IMR-90 (cell line): ENCODE measurements at regions not wholly inside any gene's neighbourhood (a gene's known extent, or its start where the extent isn't known, plus 50 kb on each side); places are given as distances from the start of the nearest gene placed in this dataset.

Experiments
- ATAC-seq: fragments of 200-7000 bp; cut with Tn5 transposase; 2 replicates; pipeline ENCODE4 v1.9.1; 2020; ENCODE audit warnings: low read depth, mild to moderate bottlenecking, moderate library complexity
- BruUV-seq: library from RNA; stranded (reverse); fragments of 400-500 nt; replicated peaks from 2 replicates; lab custom pipeline; 2021; lab: Mats Ljungman, UMichigan
- CTCF ChIA-PET: fragments of 300-600 bp; formaldehyde crosslinking; extraction: SDS; loops from one replicate; lab custom pipeline; 2021; ENCODE audit warnings: antibody characterized with exemption; lab: Yijun Ruan, JAX
- POLR2A ChIA-PET: fragments of 300-600 bp; sonication (Branson Sonifier 250); formaldehyde crosslinking; loops from one replicate; lab custom pipeline; 2022; ENCODE audit warnings: antibody characterized with exemption; ENCODE audit not compliant: unreplicated experiment; lab: Charles Lee
- DNase-seq: peaks from one replicate; pipeline ENCODE4 v3.0.0; 2013
- H2AFZ ChIP-seq: replicated peaks from 2 replicates; pipeline ENCODE3; 2013; ENCODE audit warnings: low read length, mild to moderate bottlenecking; ENCODE audit not compliant: poor library complexity
- H2AK5ac ChIP-seq: 2 replicates; pipeline ENCODE4 v1.6.1; 2013; ENCODE audit warnings: low read depth, low read length, inconsistent platforms
- H2AK9ac ChIP-seq: replicated peaks from 2 replicates; pipeline ENCODE3; 2013; ENCODE audit warnings: mild to moderate bottlenecking, low read depth, low read length, moderate library complexity; ENCODE audit not compliant: poor library complexity
- H2BK120ac ChIP-seq: 2 replicates; pipeline ENCODE4 v1.6.1; 2013; ENCODE audit warnings: low read depth, low read length, inconsistent platforms
- H2BK15ac ChIP-seq: 3 replicates; pipeline ENCODE4 v1.6.1; 2013; ENCODE audit warnings: low read depth, low read length, inconsistent platforms
- H2BK20ac ChIP-seq: 2 replicates; pipeline ENCODE4 v1.6.1; 2013; ENCODE audit warnings: low read depth, mild to moderate bottlenecking, inconsistent platforms, low read length, moderate library complexity
- H2BK5ac ChIP-seq: 2 replicates; pipeline ENCODE4 v1.6.1; 2013; ENCODE audit warnings: mild to moderate bottlenecking, low read depth, low read length, inconsistent platforms; ENCODE audit not compliant: poor library complexity, severe bottlenecking
- H3K14ac ChIP-seq: replicated peaks from 2 replicates; pipeline ENCODE4 v1.6.1; 2013; ENCODE audit warnings: low read depth, low read length, inconsistent platforms
- H3K18ac ChIP-seq: 2 replicates; pipeline ENCODE4 v1.6.1; 2013; ENCODE audit warnings: low read depth, low read length, control low read depth
- H3K23ac ChIP-seq: 2 replicates; pipeline ENCODE4 v1.6.1; 2013; ENCODE audit warnings: low read depth, low read length, inconsistent platforms
- H3K27ac ChIP-seq: 2 replicates; pipeline ENCODE4 v1.5.1; 2013; ENCODE audit warnings: mild to moderate bottlenecking, control low read depth, low read length; ENCODE audit not compliant: insufficient read depth
- H3K27me3 ChIP-seq: 2 replicates; pipeline ENCODE4 v1.6.1; 2013; ENCODE audit warnings: low read length; ENCODE audit not compliant: control insufficient read depth, insufficient read depth
- H3K36me3 ChIP-seq: 2 replicates; pipeline ENCODE4 v1.6.1; 2013; ENCODE audit warnings: low read length, mixed read lengths; ENCODE audit not compliant: control insufficient read depth, insufficient read depth
- H3K4ac ChIP-seq: 2 replicates; pipeline ENCODE4 v1.6.1; 2013; ENCODE audit warnings: low read depth, low read length, inconsistent platforms
- H3K4me1 ChIP-seq: 2 replicates; pipeline ENCODE4 v1.6.1; 2013; ENCODE audit warnings: low read length, mixed read lengths; ENCODE audit not compliant: control insufficient read depth, insufficient read depth
- H3K4me2 ChIP-seq: 2 replicates; pipeline ENCODE4 v1.6.1; 2013; ENCODE audit warnings: low read depth, mild to moderate bottlenecking, control low read depth, low read length, moderate library complexity
- H3K4me3 ChIP-seq: 2 replicates; pipeline ENCODE4 v1.5.1; 2013; ENCODE audit warnings: low read depth, mild to moderate bottlenecking, control low read depth, low read length, moderate library complexity; ENCODE audit not compliant: insufficient read depth
- H3K56ac ChIP-seq: 2 replicates; pipeline ENCODE4 v1.6.1; 2013; ENCODE audit warnings: low read length, inconsistent platforms; ENCODE audit not compliant: insufficient read depth; ENCODE audit errors: extremely low read depth
- H3K79me1 ChIP-seq, 2 experiments: 2 replicates each; pipeline ENCODE4 v1.6.1; 2013; ENCODE audit warnings: low read length in 2 of 2, inconsistent platforms in 1 of 2, low read depth in 1 of 2
- H3K9ac ChIP-seq: 2 replicates; pipeline ENCODE4 v1.6.1; 2013; ENCODE audit warnings: low read depth, low read length, control low read depth
- H3K9me1 ChIP-seq: 2 replicates; pipeline ENCODE4 v1.6.1; 2013; ENCODE audit warnings: low read length, inconsistent platforms; ENCODE audit not compliant: insufficient read depth
- H3K9me3 ChIP-seq: 2 replicates; pipeline ENCODE4 v1.6.1; 2013; ENCODE audit warnings: low read length; ENCODE audit not compliant: control insufficient read depth, insufficient read depth
- H4K20me1 ChIP-seq: 2 replicates; pipeline ENCODE4 v1.6.1; 2013; ENCODE audit warnings: low read length, inconsistent platforms; ENCODE audit not compliant: insufficient read depth
- H4K5ac ChIP-seq: 2 replicates; pipeline ENCODE4 v1.6.1; 2013; ENCODE audit warnings: mild to moderate bottlenecking, low read depth, low read length, control low read depth
- H4K8ac ChIP-seq, 2 experiments: 2 replicates each; pipeline ENCODE4 v1.6.1; 2013; ENCODE audit warnings: low read depth in 2 of 2, low read length in 2 of 2, control low read depth in 1 of 2, inconsistent platforms in 1 of 2
- H4K91ac ChIP-seq: 2 replicates; pipeline ENCODE4 v1.6.1; 2013; ENCODE audit warnings: low read depth, low read length, inconsistent platforms; ENCODE audit not compliant: insufficient read depth
- BHLHE40 ChIP-seq: fragments of 150-350 bp; IDR thresholded peaks from 2 replicates; pipeline ENCODE4 v1.6.1; 2016; ENCODE audit warnings: mild to moderate bottlenecking, low read depth, low read length
- CEBPB ChIP-seq: IDR thresholded peaks from 2 replicates; pipeline ENCODE4 v1.6.1; 2012; ENCODE audit warnings: low read depth, low read length, improper control_type of control experiment
- CHD1 ChIP-seq: IDR thresholded peaks from 2 replicates; pipeline ENCODE4 v1.6.1; 2012; ENCODE audit warnings: low read depth, low read length, improper control_type of control experiment
- CTCF ChIP-seq: conservative IDR thresholded peaks from 2 replicates; pipeline ENCODE4 v1.5.1; 2012; ENCODE audit warnings: mild to moderate bottlenecking, low read depth, low read length, improper control_type of control experiment
- ELK1 ChIP-seq: fragments of 150-350 bp; IDR thresholded peaks from 2 replicates; pipeline ENCODE4 v1.6.1; 2016; ENCODE audit warnings: low read depth, mild to moderate bottlenecking, low read length, moderate library complexity, borderline replicate concordance
- FOS ChIP-seq: fragments of 150-350 bp; IDR thresholded peaks from 2 replicates; pipeline ENCODE4 v1.6.1; 2016; ENCODE audit warnings: low read depth, low read length
- MAFK ChIP-seq: IDR thresholded peaks from 2 replicates; pipeline ENCODE4 v1.6.1; 2012; ENCODE audit warnings: low read depth, low read length, improper control_type of control experiment
- MAZ ChIP-seq: IDR thresholded peaks from 2 replicates; pipeline ENCODE4 v1.6.1; 2012; ENCODE audit warnings: low read depth, mild to moderate bottlenecking, low read length, improper control_type of control experiment, moderate library complexity, borderline replicate concordance
- MXI1 ChIP-seq: IDR thresholded peaks from 2 replicates; pipeline ENCODE4 v1.6.1; 2012; ENCODE audit warnings: low read depth, mild to moderate bottlenecking, low read length, moderate library complexity, borderline replicate concordance
- NFE2L2 ChIP-seq: fragments of 150-350 bp; IDR thresholded peaks from 2 replicates; pipeline ENCODE4 v1.6.1; 2016; ENCODE audit warnings: low read depth, mild to moderate bottlenecking, low read length
- POLR2A ChIP-seq: IDR thresholded peaks from 2 replicates; pipeline ENCODE4 v1.6.1; 2012; ENCODE audit warnings: mild to moderate bottlenecking, low read depth, low read length
- RAD21 ChIP-seq: IDR thresholded peaks from 2 replicates; pipeline ENCODE4 v1.6.1; 2012; ENCODE audit warnings: low read length, improper control_type of control experiment
- RCOR1 ChIP-seq: IDR thresholded peaks from 2 replicates; pipeline ENCODE4 v1.6.1; 2012; ENCODE audit warnings: mild to moderate bottlenecking, low read length, improper control_type of control experiment; ENCODE audit not compliant: insufficient replicate concordance
- RFX5 ChIP-seq: IDR thresholded peaks from 2 replicates; pipeline ENCODE4 v1.8.0; 2012; ENCODE audit warnings: low read depth, mild to moderate bottlenecking, low read length, moderate library complexity
- SMC3 ChIP-seq: fragments of 150-350 bp; IDR thresholded peaks from 2 replicates; pipeline ENCODE4 v1.6.1; 2016; ENCODE audit warnings: low read depth, mild to moderate bottlenecking, antibody characterized with exemption, low read length, moderate library complexity
- USF2 ChIP-seq: fragments of 150-350 bp; IDR thresholded peaks from 2 replicates; pipeline ENCODE4 v1.6.1; 2017; ENCODE audit warnings: mild to moderate bottlenecking, antibody characterized with exemption, low read length, low read depth
- WGBS, 2 experiments: methylation state at CpG; one replicate each; pipeline versions ENCODE4 v1.1.5 to v1.1.7; 2013; ENCODE audit warnings: missing lambda C conversion rate in 2 of 2; ENCODE audit not compliant: insufficient read length in 1 of 2; ENCODE audit errors: extremely low coverage in 2 of 2; 5-methylcytosine and 5-hydroxymethylcytosine counted together
- dilution Hi-C: fragments of 300-500 bp; cut with HindIII; formaldehyde crosslinking; loops from one replicate; pipeline ENCODE4 v1.14.3; 2018; ENCODE audit warnings: low sequenced_read_pairs; ENCODE audit not compliant: unreplicated experiment
- in situ Hi-C: fragments of 300-500 bp; cut with MboI; formaldehyde crosslinking; loops from 3 replicates; pipeline ENCODE4 v1.14.3; 2019; ENCODE audit warnings: low sequenced_read_pairs, inconsistent platforms, mixed read lengths
- intact Hi-C: fragments of 100-400 bp; cut with micrococcal nuclease; formaldehyde crosslinking; loops from 2 replicates; pipeline ENCODE4 v1.10.0; 2022

GRCh38 chr15:77738038-77738370 lies 105.3 kb upstream of the LINGO1 start:
- no peak for TF ChIP-seq RCOR1
- no peak for TF ChIP-seq MAFK
- no peak for TF ChIP-seq CEBPB
- no peak for TF ChIP-seq MXI1
- no peak for TF ChIP-seq CHD1
- TF ChIP-seq ELK1: no peak
- no peak for TF ChIP-seq BHLHE40
- no peak for TF ChIP-seq FOS
- TF ChIP-seq SMC3: no peak
- no peak for TF ChIP-seq POLR2A
- TF ChIP-seq MAZ: no peak
- TF ChIP-seq RAD21: no peak
- no peak for TF ChIP-seq USF2
- no peak for TF ChIP-seq CTCF
- TF ChIP-seq NFE2L2: no peak
- TF ChIP-seq RFX5: no peak
- no peak overlapping the region for H2BK5ac ChIP-seq
- no peaks in the 10 kb centered on the region for H3K79me1 ChIP-seq
- H2AFZ ChIP-seq: no peak overlapping the region
- dilution Hi-C loops: no loop called here
- no peak overlapping the region for H3K27ac ChIP-seq
- no peak overlapping the region for H3K18ac ChIP-seq
- in situ Hi-C loops: no loop called here
- no peaks in the 10 kb centered on the region; the same call in 1 of the 2 replicates for H4K20me1 ChIP-seq
- no peak overlapping the region for H2BK15ac ChIP-seq
- no peak for ATAC-seq
- H3K23ac ChIP-seq: no peak overlapping the region
- no peak overlapping the region for H3K4ac ChIP-seq
- no peak overlapping the region for H2AK9ac ChIP-seq
- no peaks in the 10 kb centered on the region for H3K9me1 ChIP-seq
- ChIA-PET POLR2A (no interaction called here), CTCF (no interaction called here)
- no TSS peak for BruUV-seq
- H3K27me3 ChIP-seq: peaks cover 63% of the 10 kb centered on the region
- intact Hi-C loops: no loop called here
- H2BK20ac ChIP-seq: no peak overlapping the region
- no peaks in the 10 kb centered on the region for H3K9me3 ChIP-seq
- H4K8ac ChIP-seq: no peak overlapping the region
- H4K91ac ChIP-seq: no peak overlapping the region
- no peak overlapping the region for H3K4me2 ChIP-seq
- no peak overlapping the region for H3K14ac ChIP-seq
- no peaks in the 10 kb centered on the region for H3K36me3 ChIP-seq
- no peak overlapping the region for H3K9ac ChIP-seq
- no peak overlapping the region for H3K4me3 ChIP-seq
- no peak overlapping the region for H2AK5ac ChIP-seq
- H3K56ac ChIP-seq: no peak overlapping the region
- H4K5ac ChIP-seq: no peak overlapping the region
- H2BK120ac ChIP-seq: no peak overlapping the region
- no peaks in the 10 kb centered on the region for H3K4me1 ChIP-seq
- 23% methylated on average over 5 of the region's 5 CpGs; no CpG with 5 or more reads in 1 of the 2 experiments for WGBS, 2 experiments
- DNase-seq: no peak
